Mesendoderm (in vitro differentiated cells): ENCODE measurements at regions not wholly inside any gene's neighbourhood (a gene's known extent, or its start where the extent isn't known, plus 50 kb on each side); places are given as distances from the start of the nearest gene placed in this dataset.

Experiments
- DNase-seq: peaks from one replicate; pipeline ENCODE4 v3.0.0; 2013
- H2AK5ac ChIP-seq: 2 replicates; pipeline ENCODE4 v1.6.1; 2013; ENCODE audit warnings: low read length, inconsistent platforms
- H2BK120ac ChIP-seq: 2 replicates; pipeline ENCODE4 v1.6.1; 2013; ENCODE audit warnings: low read depth, mild to moderate bottlenecking, low read length, moderate library complexity, mixed read lengths
- H2BK15ac ChIP-seq: replicated peaks from 2 replicates; pipeline ENCODE4 v1.6.1; 2013; ENCODE audit warnings: low read depth, mild to moderate bottlenecking, moderate library complexity
- H2BK5ac ChIP-seq: 2 replicates; pipeline ENCODE4 v1.6.1; 2013; ENCODE audit warnings: low read length, inconsistent platforms
- H3K18ac ChIP-seq: 2 replicates; pipeline ENCODE4 v1.6.1; 2013; ENCODE audit warnings: mild to moderate bottlenecking, low read length, mixed read lengths
- H3K23ac ChIP-seq: one replicate; pipeline ENCODE4 v1.6.1; 2013; ENCODE audit warnings: low read length
- H3K27ac ChIP-seq: 2 replicates; pipeline ENCODE4 v1.5.1; 2013; ENCODE audit warnings: low read depth, mild to moderate bottlenecking, inconsistent platforms, low read length, moderate library complexity
- H3K27me3 ChIP-seq: 2 replicates; pipeline ENCODE4 v1.6.1; 2013; ENCODE audit warnings: low read length, control low read depth, mild to moderate bottlenecking, inconsistent platforms; ENCODE audit not compliant: insufficient read depth, poor library complexity
- H3K36me3 ChIP-seq: 2 replicates; pipeline ENCODE4 v1.6.1; 2013; ENCODE audit warnings: low read length, inconsistent platforms; ENCODE audit not compliant: control insufficient read depth, insufficient read depth
- H3K4ac ChIP-seq: one replicate; pipeline ENCODE4 v1.6.1; 2013; ENCODE audit warnings: low read depth, mild to moderate bottlenecking, low read length, moderate library complexity
- H3K4me1 ChIP-seq: 2 replicates; pipeline ENCODE4 v1.6.1; 2013; ENCODE audit warnings: low read depth, low read length, inconsistent platforms; ENCODE audit not compliant: control insufficient read depth
- H3K4me2 ChIP-seq: 2 replicates; pipeline ENCODE4 v1.6.1; 2013; ENCODE audit warnings: low read length
- H3K4me3 ChIP-seq: 2 replicates; pipeline ENCODE4 v1.5.1; 2013; ENCODE audit warnings: mild to moderate bottlenecking, low read length
- H3K56ac ChIP-seq: one replicate; pipeline ENCODE4 v1.6.1; 2013; ENCODE audit warnings: low read length
- H3K79me1 ChIP-seq: 2 replicates; pipeline ENCODE4 v1.6.1; 2013; ENCODE audit warnings: low read length, inconsistent platforms
- H3K79me2 ChIP-seq: 2 replicates; pipeline ENCODE4 v1.6.1; 2013; ENCODE audit warnings: mild to moderate bottlenecking, low read length; ENCODE audit not compliant: control insufficient read depth, insufficient read depth
- H3K9ac ChIP-seq: 2 replicates; pipeline ENCODE4 v1.6.1; 2013; ENCODE audit warnings: low read length, inconsistent platforms
- H4K5ac ChIP-seq: one replicate; pipeline ENCODE4 v1.6.1; 2013; ENCODE audit warnings: low read length
- H4K8ac ChIP-seq: one replicate; pipeline ENCODE4 v1.6.1; 2013; ENCODE audit warnings: low read depth, mild to moderate bottlenecking, control low read depth, low read length, moderate library complexity
- WGBS: extraction: QIAGEN DNeasy Blood & Tissue Kit; methylation state at CpG from one replicate; pipeline ENCODE4 v1.1.7; 2013; ENCODE audit warnings: low lambda C conversion rate, missing lambda C conversion rate; ENCODE audit not compliant: insufficient coverage; ENCODE audit errors: extremely low coverage; 5-methylcytosine and 5-hydroxymethylcytosine counted together

- Histone ChIP-seq H3K4me3 (no peak overlapping the region), H3K9ac (no peak overlapping the region), H2BK15ac (peak overlapping the region; percentile 48), H3K79me2 (no peaks in the 10 kb centered on the region), H3K27me3 (no peaks in the 10 kb centered on the region), H4K5ac (no peak overlapping the region), H2AK5ac (no peak overlapping the region), H3K18ac (no peak overlapping the region), H3K79me1 (no peaks in the 10 kb centered on the region), H3K56ac (no peak overlapping the region), H3K27ac (no peak overlapping the region), H3K4ac (no peak overlapping the region), H3K23ac (no peak overlapping the region), H2BK5ac (no peak overlapping the region), H2BK120ac (no peak overlapping the region), H3K36me3 (no peaks in the 10 kb centered on the region), H3K4me1 (peaks cover 13% of the 10 kb centered on the region), H3K4me2 (no peak overlapping the region), H4K8ac (no peak overlapping the region)
- no CpG with 5 or more reads among the region's 2 CpGs for WGBS
- no peak for DNase-seq
These were observed 186.2 kb upstream of the ELL2 start for GRCh38 chr5:96147866-96148265.

GRCh38 chr5:96146675-96147074 is 185.0 kb upstream of the ELL2 start:
- no peak overlapping the region for H2BK5ac ChIP-seq
- DNase-seq: peak; percentile 49
- H3K18ac ChIP-seq: no peak overlapping the region
- H3K9ac ChIP-seq: no peak overlapping the region
- WGBS: no CpG with 5 or more reads among the region's 2 CpGs
- no peaks in the 10 kb centered on the region for H3K27me3 ChIP-seq
- H3K4ac ChIP-seq: no peak overlapping the region
- no peak overlapping the region for H3K56ac ChIP-seq
- peaks cover 13% of the 10 kb centered on the region for H3K4me1 ChIP-seq
- H2BK15ac ChIP-seq: no peak overlapping the region
- no peak overlapping the region for H2AK5ac ChIP-seq
- H3K36me3 ChIP-seq: no peaks in the 10 kb centered on the region
- H4K5ac ChIP-seq: no peak overlapping the region
- no peaks in the 10 kb centered on the region for H3K79me2 ChIP-seq
- H3K4me2 ChIP-seq: no peak overlapping the region
- no peak overlapping the region for H3K4me3 ChIP-seq
- no peaks in the 10 kb centered on the region for H3K79me1 ChIP-seq
- H2BK120ac ChIP-seq: no peak overlapping the region
- no peak overlapping the region for H3K23ac ChIP-seq
- H4K8ac ChIP-seq: no peak overlapping the region
- H3K27ac ChIP-seq: no peak overlapping the region

DNA sequence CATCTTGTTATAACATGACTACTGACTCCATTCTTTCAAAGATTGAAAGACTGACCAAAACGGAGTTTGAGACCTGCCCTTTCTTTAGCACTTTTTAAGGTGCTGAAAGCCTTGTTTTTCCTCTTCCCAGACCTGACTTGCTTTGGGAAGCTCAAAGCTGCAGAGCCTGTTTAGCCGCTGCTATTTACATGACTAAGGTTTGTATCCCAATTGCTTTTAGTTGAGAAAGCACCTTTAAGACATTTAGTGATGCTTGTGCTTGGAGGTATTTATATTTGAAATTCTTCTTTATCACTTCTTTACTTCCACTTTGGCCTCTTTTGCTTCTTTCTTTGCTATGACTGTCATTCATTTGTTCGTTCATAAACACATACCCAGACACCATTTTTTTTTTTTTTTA is 182.6 kb upstream of the ELL2 start:
- Histone ChIP-seq H4K8ac (no peak overlapping the region), H3K79me1 (no peaks in the 10 kb centered on the region), H2AK5ac (no peak overlapping the region), H3K4me1 (peaks cover 5% of the 10 kb centered on the region), H2BK15ac (no peak overlapping the region), H3K79me2 (no peaks in the 10 kb centered on the region), H3K18ac (no peak overlapping the region), H3K56ac (no peak overlapping the region), H2BK120ac (no peak overlapping the region), H3K36me3 (no peaks in the 10 kb centered on the region), H2BK5ac (no peak overlapping the region), H3K27ac (no peak overlapping the region), H3K4ac (no peak overlapping the region), H4K5ac (no peak overlapping the region), H3K9ac (no peak overlapping the region), H3K4me3 (no peak overlapping the region), H3K27me3 (no peaks in the 10 kb centered on the region), H3K23ac (no peak overlapping the region), H3K4me2 (no peak overlapping the region)
- no CpG with 5 or more reads among the region's 3 CpGs for WGBS
- peak; percentile 75 for DNase-seq

DNA sequence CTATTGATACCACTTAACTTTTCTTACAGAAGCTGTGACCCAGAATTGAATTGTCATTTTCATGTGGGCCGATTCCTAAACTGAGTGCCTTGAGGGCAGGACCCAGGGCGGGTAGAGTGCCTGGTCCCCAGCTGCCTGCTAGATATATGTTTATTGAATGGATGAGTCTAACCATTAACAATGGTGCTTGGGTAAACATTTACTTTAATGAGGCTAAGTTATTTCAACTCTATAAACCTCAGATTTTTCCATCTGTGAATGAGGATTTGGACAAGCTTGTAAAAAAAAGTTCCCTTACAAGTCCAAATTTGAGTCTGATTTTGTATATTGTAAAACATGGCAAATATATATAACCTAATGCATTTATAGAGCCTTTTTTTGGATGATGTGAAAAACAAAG is 181.8 kb upstream of the ELL2 start:
- Histone ChIP-seq H3K9ac (no peak overlapping the region), H4K5ac (no peak overlapping the region), H4K8ac (no peak overlapping the region), H2BK15ac (peak overlapping the region; percentile 27), H3K79me2 (no peaks in the 10 kb centered on the region), H3K4me2 (no peak overlapping the region), H3K23ac (no peak overlapping the region), H3K27ac (no peak overlapping the region), H3K36me3 (no peaks in the 10 kb centered on the region), H2AK5ac (no peak overlapping the region), H3K79me1 (no peaks in the 10 kb centered on the region), H3K18ac (no peak overlapping the region), H3K27me3 (no peaks in the 10 kb centered on the region), H3K4me3 (no peak overlapping the region), H2BK5ac (no peak overlapping the region), H3K56ac (no peak overlapping the region), H2BK120ac (no peak overlapping the region), H3K4me1 (peaks cover 2% of the 10 kb centered on the region), H3K4ac (no peak overlapping the region)
- no peak for DNase-seq
- WGBS: no CpG with 5 or more reads among the region's 2 CpGs

DNA sequence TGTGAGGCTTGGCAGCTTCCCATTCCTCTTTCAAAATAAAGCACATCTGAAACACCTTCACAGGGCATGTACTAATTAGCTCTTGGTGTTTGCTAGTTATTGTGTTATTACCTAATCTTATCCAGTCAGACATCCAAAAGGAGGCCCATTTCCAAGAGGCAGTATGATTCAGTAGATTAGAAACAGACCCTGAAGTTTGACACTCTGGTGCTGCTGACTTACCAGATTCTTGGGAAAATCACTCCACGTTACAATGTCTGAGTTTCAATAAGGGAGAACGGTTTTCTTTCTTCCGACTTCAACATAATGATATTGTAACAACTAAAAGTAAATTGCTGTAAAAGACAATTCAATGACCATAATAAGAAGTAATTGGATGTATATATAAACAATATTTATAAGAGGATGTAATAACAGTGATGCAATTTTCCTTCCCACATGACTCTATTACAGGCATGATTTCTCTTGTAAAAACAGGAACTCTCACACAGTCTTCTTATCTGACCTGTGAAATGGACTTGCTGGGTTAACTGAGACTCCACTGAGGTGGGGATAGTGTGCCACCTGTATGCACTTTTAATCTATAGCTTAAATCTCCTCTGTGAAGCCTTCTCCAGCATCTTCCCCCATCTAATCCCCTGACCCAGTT is 181.3 kb upstream of the ELL2 start:
- no peaks in the 10 kb centered on the region for H3K36me3 ChIP-seq
- H3K23ac ChIP-seq: no peak overlapping the region
- no peak overlapping the region for H2BK15ac ChIP-seq
- H3K27ac ChIP-seq: no peak overlapping the region
- no peak overlapping the region for H3K4ac ChIP-seq
- H3K9ac ChIP-seq: no peak overlapping the region
- no peak overlapping the region for H4K5ac ChIP-seq
- H3K4me2 ChIP-seq: no peak overlapping the region
- no peak overlapping the region for H3K4me3 ChIP-seq
- no peak overlapping the region for H4K8ac ChIP-seq
- H3K4me1 ChIP-seq: peaks cover 2% of the 10 kb centered on the region
- H3K56ac ChIP-seq: no peak overlapping the region
- WGBS: no CpG with 5 or more reads among the region's 3 CpGs
- no peaks in the 10 kb centered on the region for H3K27me3 ChIP-seq
- DNase-seq: no peak
- no peaks in the 10 kb centered on the region for H3K79me1 ChIP-seq
- no peak overlapping the region for H3K18ac ChIP-seq
- H3K79me2 ChIP-seq: no peaks in the 10 kb centered on the region
- H2BK5ac ChIP-seq: no peak overlapping the region
- H2BK120ac ChIP-seq: no peak overlapping the region
- no peak overlapping the region for H2AK5ac ChIP-seq

DNA sequence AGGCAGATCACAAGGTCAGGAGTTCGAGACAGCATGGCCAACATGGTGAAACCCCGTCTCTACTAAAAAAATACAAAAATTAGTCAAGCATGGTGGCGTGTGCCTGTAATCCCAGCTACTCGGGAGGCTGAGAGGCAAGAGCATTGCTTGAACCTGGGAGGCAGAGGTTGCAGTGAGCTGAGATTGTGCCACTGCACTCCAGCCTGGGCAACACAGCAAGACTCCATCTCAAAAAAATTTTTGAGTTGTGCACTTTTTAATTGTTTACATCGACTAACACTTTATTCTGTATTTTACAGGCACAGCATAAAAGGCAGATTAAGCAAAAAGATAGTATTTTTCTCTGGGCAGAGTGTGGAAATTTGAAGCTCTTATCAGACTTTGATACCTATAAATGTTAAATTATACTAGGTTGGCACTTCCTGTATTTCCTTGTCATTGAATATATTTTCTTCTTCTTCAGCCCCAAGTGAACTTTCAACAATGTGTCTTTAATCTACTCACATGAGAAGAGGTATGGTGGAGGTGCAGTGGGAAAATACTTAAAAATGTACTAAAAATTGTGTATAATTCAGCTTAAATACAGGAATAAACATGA is 180.6 kb upstream of the ELL2 start:
- Histone ChIP-seq H2AK5ac (no peak overlapping the region), H2BK5ac (no peak overlapping the region), H2BK120ac (no peak overlapping the region), H3K9ac (no peak overlapping the region), H2BK15ac (no peak overlapping the region), H3K79me1 (no peaks in the 10 kb centered on the region), H3K18ac (no peak overlapping the region), H3K4ac (no peak overlapping the region), H3K4me1 (peaks cover 2% of the 10 kb centered on the region), H3K27me3 (no peaks in the 10 kb centered on the region), H3K23ac (no peak overlapping the region), H3K4me2 (no peak overlapping the region), H3K36me3 (no peaks in the 10 kb centered on the region), H3K56ac (no peak overlapping the region), H3K27ac (no peak overlapping the region), H3K79me2 (no peaks in the 10 kb centered on the region), H3K4me3 (no peak overlapping the region), H4K5ac (no peak overlapping the region), H4K8ac (no peak overlapping the region)
- no CpG with 5 or more reads among the region's 5 CpGs for WGBS
- DNase-seq: no peak
